HG03108 (cell line): ENCODE measurements at regions not wholly inside any gene's neighbourhood (a gene's known extent, or its start where the extent isn't known, plus 50 kb on each side); places are given as distances from the start of the nearest gene placed in this dataset.

Experiments
- ATAC-seq: cut with Tn5 transposase; IDR thresholded peaks from one replicate; pipeline ENCODE4 v1.9.1; 2021; ENCODE audit warnings: moderate library complexity; ENCODE audit not compliant: unreplicated experiment

GRCh38 chr1:194228427-194228826, 1042.0 kb upstream of the B3GALT2 start:
- ATAC-seq: no peak

- no peak for ATAC-seq
Measured at GRCh38 chr1:194227161-194227560, 1040.7 kb upstream of the B3GALT2 start.

GRCh38 chr1:194225821-194226220, 1039.4 kb upstream of the B3GALT2 start:
- peak; percentile 88 for ATAC-seq

GRCh38 chr1:194223596-194223995, 1037.2 kb upstream of the B3GALT2 start:
- ATAC-seq: no peak

GRCh38 chr1:194215448-194215847, 1029.0 kb upstream of the B3GALT2 start:
- no peak for ATAC-seq

- no peak for ATAC-seq
Measured at GRCh38 chr1:194214735-194215134, 1028.3 kb upstream of the B3GALT2 start.

GRCh38 chr1:194209920-194210319, 1023.5 kb upstream of the B3GALT2 start:
- no peak for ATAC-seq

- no peak for ATAC-seq
Measured at GRCh38 chr1:194208674-194209073, 1022.3 kb upstream of the B3GALT2 start.

GRCh38 chr1:194196562-194196961, 1010.1 kb upstream of the B3GALT2 start:
- ATAC-seq: no peak

- no peak for ATAC-seq
Measured at GRCh38 chr1:194194724-194195123, 1008.3 kb upstream of the B3GALT2 start.

- ATAC-seq: no peak
Measured at GRCh38 chr1:194184974-194185373, 998.6 kb upstream of the B3GALT2 start.

- no peak for ATAC-seq
Measured at GRCh38 chr1:194184425-194184824, 998.0 kb upstream of the B3GALT2 start.

GRCh38 chr1:194181845-194182244, 995.4 kb upstream of the B3GALT2 start:
- no peak for ATAC-seq

GRCh38 chr1:194176212-194176611, 989.8 kb upstream of the B3GALT2 start:
- ATAC-seq: no peak

- ATAC-seq: no peak
Measured at GRCh38 chr1:194175251-194175650, 988.8 kb upstream of the B3GALT2 start.

GRCh38 chr1:194174528-194174927, 988.1 kb upstream of the B3GALT2 start:
- no peak for ATAC-seq

- ATAC-seq: no peak
Measured at GRCh38 chr1:194171596-194171995, 985.2 kb upstream of the B3GALT2 start.

- no peak for ATAC-seq
Measured at GRCh38 chr1:194167956-194168640, 981.7 kb upstream of the B3GALT2 start.

GRCh38 chr1:194164755-194165154, 978.3 kb upstream of the B3GALT2 start:
- no peak for ATAC-seq

GRCh38 chr1:194161591-194161990, 975.2 kb upstream of the B3GALT2 start:
- ATAC-seq: no peak

- ATAC-seq: no peak
Measured at GRCh38 chr1:194159941-194160340, 973.5 kb upstream of the B3GALT2 start.

- ATAC-seq: no peak
Measured at GRCh38 chr1:194155962-194156361, 969.5 kb upstream of the B3GALT2 start.

- no peak for ATAC-seq
Measured at GRCh38 chr1:194151056-194151455, 964.6 kb upstream of the B3GALT2 start.
